Posterior cingulate gyrus (tissue), 11 donors: ENCODE measurements at regions not wholly inside any gene's neighbourhood (a gene's known extent, or its start where the extent isn't known, plus 50 kb on each side); places are given as distances from the start of the nearest gene placed in this dataset.

Experiments used
- DNase-seq, 10 donors: peaks; one replicate each; pipeline versions ENCODE4 v3.0.0 to v3.0.0-alpha.2; 2020 to 2021; ENCODE audit warnings: mixed read lengths in 3 of 10
- intact Hi-C: fragments of 100-400 bp; cut with DNase I; formaldehyde crosslinking; loops from one replicate; pipeline ENCODE4 v1.15.1; 2023

GRCh38 chr4:154035341-154035740 lies 246.5 kb upstream of the SFRP2 start:
- intact Hi-C loops = no loop called here

DNA sequence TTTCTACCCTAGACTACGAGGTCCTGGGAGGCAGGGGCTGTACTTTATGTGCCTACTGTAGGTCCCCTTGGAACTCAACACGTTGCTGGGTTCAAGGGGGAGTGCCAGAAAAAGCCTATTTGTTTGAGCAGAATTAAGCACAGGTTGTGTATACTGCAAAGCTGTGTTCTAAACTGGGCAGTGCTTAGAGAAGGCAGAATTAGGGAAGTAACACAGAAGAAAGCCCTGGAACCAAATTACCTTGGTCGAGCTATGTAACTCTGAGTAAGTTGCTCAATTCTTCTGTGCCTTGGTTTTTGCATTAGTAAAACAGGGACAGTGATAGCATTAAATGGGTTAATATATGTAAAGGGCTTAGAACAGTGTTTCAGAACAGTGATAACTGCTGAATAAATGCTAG lies 245.0 kb upstream of the SFRP2 start:
- no peak for DNase-seq
- intact Hi-C loops = no loop called here

More at GRCh38 chr4:154035341-154035740, 246.5 kb upstream of the SFRP2 start:
- no peak for DNase-seq

GRCh38 chr4:154032914-154033313 lies 244.0 kb upstream of the SFRP2 start:
- intact Hi-C loops = no loop called here
- DNase-seq = no peak

GRCh38 chr4:154030746-154031145 lies 241.9 kb upstream of the SFRP2 start:
- no peak for DNase-seq
- intact Hi-C loops = no loop called here

- intact Hi-C loops = no loop called here
- no peak for DNase-seq
Observed at GRCh38 chr4:154030152-154030551, 241.3 kb upstream of the SFRP2 start.

DNA sequence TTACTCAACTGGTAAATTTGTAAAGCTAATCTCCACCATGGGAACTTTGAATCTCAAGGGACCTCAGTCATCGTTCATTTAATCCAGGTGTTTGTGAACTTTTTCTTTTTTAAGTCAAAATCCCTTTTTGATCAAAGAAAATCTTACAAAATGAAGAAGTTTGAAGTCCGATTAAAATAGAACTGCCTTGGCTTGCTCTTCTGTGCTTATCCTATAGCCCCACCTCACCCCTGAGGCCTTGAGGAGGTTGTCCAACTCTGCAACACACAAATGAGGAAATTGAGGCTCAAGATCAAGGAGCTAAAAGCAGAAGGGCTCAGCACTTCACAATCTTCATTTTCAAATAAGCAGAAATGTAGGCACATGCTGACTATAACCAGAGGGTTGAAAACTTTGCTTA lies 240.3 kb upstream of the SFRP2 start:
- intact Hi-C loops = loop anchor here (10.0 kb wide), 1 partner anchor 234 kb away; no protein-coding TSS in a partner anchor
- no peak for DNase-seq

GRCh38 chr4:154025110-154025509 lies 236.2 kb upstream of the SFRP2 start:
- DNase-seq = no peak
- intact Hi-C loops = loop anchor here (10.0 kb wide), 1 partner anchor 230 kb away; no protein-coding TSS in a partner anchor

- intact Hi-C loops = loop anchor here (10.0 kb wide), 1 partner anchor 229 kb away; no protein-coding TSS in a partner anchor
- no peak for DNase-seq
Observed at GRCh38 chr4:154024097-154024694, 235.3 kb upstream of the SFRP2 start.

- intact Hi-C loops = loop anchor here (10.0 kb wide), 1 partner anchor 229 kb away; no protein-coding TSS in a partner anchor
- DNase-seq = peak in 1 of 10 donors; percentile 11
Observed at GRCh38 chr4:154023671-154024070, 234.8 kb upstream of the SFRP2 start.

DNA sequence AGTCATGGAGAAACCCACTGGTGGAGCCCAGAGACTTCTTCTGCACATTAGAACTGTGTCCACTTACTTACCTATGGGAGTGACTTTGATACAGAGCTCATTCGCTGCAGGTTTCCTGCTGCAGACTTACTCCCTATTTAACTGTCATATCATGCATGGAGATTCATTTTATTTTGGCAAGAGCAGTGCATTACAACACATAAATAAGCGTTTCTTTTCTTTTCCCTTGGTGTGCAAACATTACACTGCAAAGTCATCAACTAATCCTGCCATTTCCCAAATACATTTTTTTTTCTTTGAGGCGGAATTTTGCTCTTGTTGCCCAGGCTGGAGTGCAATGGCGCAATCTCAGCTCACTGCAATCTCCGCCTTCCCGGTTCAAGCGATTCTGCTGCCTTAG lies 230.9 kb upstream of the SFRP2 start:
- intact Hi-C loops = loop anchor here (10.0 kb wide), 1 partner anchor 225 kb away; no protein-coding TSS in a partner anchor
- no peak for DNase-seq

- intact Hi-C loops = no loop called here
- DNase-seq = peak in 1 of 10 donors; percentile 68
Observed at GRCh38 chr4:154018659-154019058, 229.8 kb upstream of the SFRP2 start.

DNA sequence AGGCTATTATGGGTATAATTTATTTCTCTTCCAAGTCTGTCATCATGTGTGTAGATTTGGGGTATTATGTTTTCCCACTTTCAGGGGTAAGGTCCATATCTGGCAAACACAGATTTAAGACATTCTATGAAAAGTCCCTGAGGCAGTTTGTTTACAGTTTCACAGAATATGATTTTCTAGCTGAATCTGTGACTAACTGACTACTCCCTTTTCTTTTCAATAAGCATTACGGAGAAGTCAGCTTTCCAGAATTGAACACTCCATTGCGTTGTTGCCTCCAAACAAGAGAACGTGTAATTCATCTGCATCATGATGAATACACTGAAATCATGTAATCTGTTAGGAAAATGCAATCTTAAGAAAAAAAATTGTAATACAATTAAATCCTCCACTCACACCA lies 226.7 kb upstream of the SFRP2 start:
- intact Hi-C loops = no loop called here
- no peak for DNase-seq

GRCh38 chr4:154014407-154015321 lies 225.8 kb upstream of the SFRP2 start:
- intact Hi-C loops = no loop called here
- no peak for DNase-seq

GRCh38 chr4:154013576-154013975 lies 224.7 kb upstream of the SFRP2 start:
- DNase-seq = no peak
- intact Hi-C loops = no loop called here

- intact Hi-C loops = no loop called here
- no peak for DNase-seq
Observed at GRCh38 chr4:154010371-154010770, 221.5 kb upstream of the SFRP2 start.

- intact Hi-C loops = no loop called here
- DNase-seq = no peak
Observed at GRCh38 chr4:154009788-154010187, 220.9 kb upstream of the SFRP2 start.

DNA sequence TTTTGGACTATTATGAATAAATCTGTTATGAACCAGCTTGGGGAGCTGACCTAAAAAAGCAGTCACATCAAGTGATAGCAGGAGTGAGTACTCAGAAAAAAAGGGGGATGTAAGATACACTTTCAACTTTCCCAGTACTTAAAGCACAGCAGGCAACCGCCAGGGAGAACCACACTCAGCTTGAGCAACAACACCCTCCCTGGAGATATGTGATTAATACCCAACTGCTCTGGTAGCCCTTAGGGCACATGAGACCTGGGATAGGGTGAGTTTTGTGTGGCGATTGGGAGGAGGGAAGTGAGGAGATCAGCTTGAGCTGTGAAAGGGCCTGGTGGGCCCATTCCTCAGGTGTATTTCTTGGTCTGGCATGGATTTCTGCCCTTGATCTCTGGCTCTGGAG lies 220.3 kb upstream of the SFRP2 start:
- intact Hi-C loops = no loop called here
- no peak for DNase-seq

DNA sequence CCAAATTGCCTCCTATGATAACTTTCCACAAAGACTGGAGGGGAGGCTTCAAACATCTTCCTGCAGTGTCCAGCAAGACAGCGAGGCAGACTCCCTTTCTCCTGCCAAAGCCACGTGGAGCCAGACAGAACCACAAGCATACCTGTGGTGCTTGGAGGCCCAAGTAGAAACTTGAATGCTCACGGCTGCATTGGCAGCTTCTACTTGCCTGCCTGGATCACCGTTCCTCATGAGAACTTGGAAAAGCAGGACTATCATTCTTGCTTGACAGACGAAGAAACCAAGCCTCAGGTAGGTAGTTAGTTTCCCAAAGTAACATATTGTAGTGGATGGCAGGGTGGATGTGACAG lies 216.3 kb upstream of the SFRP2 start:
- intact Hi-C loops = no loop called here
- DNase-seq = no peak

DNA sequence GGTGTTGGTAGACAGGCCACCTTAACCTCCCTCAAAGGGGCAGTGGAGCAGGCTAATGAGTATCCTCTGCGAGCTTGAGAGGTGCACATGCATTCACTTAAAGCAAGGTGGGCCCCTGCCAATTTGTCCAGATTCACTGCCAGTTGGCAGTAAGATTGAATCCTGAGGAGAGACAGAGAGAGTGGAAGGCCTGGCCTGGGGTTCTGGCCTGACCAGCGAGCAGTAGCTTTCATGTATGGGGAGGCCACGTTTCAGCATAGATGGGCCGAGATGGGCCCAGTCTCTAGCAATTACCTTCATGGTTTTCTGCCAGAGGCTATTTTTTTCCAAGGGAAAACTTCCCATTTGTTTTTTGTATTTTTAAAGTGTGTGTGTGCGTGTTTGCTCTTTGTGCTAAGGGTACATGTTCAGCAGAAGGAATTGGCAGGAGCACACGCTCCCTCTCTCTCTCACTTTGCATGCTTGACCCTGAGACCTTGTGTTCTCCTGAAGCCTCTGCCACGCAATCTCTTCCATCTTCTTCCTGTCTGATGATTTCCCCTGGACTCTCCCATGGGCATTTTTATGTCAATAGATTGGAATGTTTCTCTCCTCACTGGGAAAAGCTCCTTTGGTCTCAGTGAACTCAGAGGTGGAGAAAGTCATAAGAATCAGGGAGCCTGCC lies 215.8 kb upstream of the SFRP2 start:
- intact Hi-C loops = no loop called here
- peak in 1 of 10 donors; percentile 12 for DNase-seq

DNA sequence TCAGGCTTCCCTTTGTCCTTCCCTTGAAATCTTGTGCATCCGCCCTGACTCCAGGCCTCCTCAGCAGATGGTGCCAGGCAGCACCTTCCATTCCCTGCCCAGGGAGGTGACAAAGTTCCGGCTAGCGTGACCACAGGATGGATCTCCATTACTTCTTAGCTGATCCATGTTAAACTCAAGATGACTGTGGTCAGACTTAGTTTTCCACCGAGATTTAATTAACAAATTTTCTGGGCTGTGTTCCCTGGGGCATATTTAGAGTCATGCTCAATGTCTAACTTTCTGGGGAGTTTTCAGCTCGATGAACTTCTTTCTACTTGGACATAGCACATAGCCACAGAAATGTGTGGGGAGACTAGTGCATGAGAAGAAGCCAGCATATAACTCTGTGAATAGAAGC lies 215.1 kb upstream of the SFRP2 start:
- intact Hi-C loops = no loop called here

GRCh38 chr4:154003378-154003777 lies 214.5 kb upstream of the SFRP2 start:
- intact Hi-C loops = no loop called here
- no peak for DNase-seq

More for the DNA sequence above, 215.1 kb upstream of the SFRP2 start:
- DNase-seq = no peak
